ENCODE measurements at regions not wholly inside any gene's neighbourhood (a gene's known extent, or its start where the extent isn't known, plus 50 kb on each side); places are given as distances from the start of the nearest gene placed in this dataset.

- H3K4me3 ChIP-seq (ENCODE audit: low read depth, low read length), result no peak overlapping the region
- no peak for DNase-seq (ENCODE audit: low read depth)
- no peak for TF ChIP-seq CTCF (IDR thresholded peaks at IDR 0.05; ENCODE audit: control insufficient read depth, extremely low read depth, insufficient read depth)
Observed at GRCh38 chr4:128357286-128357685, 69.7 kb upstream of the PGRMC2 start.

GRCh38 chr4:128355305-128355704 lies 67.7 kb upstream of the PGRMC2 start:
- no peak for DNase-seq (ENCODE audit: low read depth)
- H3K4me3 ChIP-seq (ENCODE audit: low read depth, low read length), result no peak overlapping the region
- no peak for TF ChIP-seq CTCF (IDR thresholded peaks at IDR 0.05; ENCODE audit: control insufficient read depth, extremely low read depth, insufficient read depth)

- TF ChIP-seq CTCF (IDR thresholded peaks at IDR 0.05; ENCODE audit: control insufficient read depth, extremely low read depth, insufficient read depth), result no peak
- H3K4me3 ChIP-seq (ENCODE audit: low read depth, low read length), result no peak overlapping the region
- no peak for DNase-seq (ENCODE audit: low read depth)
Observed at GRCh38 chr4:128354205-128354821, 66.7 kb upstream of the PGRMC2 start.

GRCh38 chr4:128353791-128354190 lies 66.2 kb upstream of the PGRMC2 start:
- H3K4me3 ChIP-seq (ENCODE audit: low read depth, low read length), result no peak overlapping the region
- no peak for TF ChIP-seq CTCF (IDR thresholded peaks at IDR 0.05; ENCODE audit: control insufficient read depth, extremely low read depth, insufficient read depth)
- DNase-seq (ENCODE audit: low read depth), result no peak

GRCh38 chr4:128351502-128351901 lies 63.9 kb upstream of the PGRMC2 start:
- no peak overlapping the region for H3K4me3 ChIP-seq (ENCODE audit: low read depth, low read length)
- no peak for TF ChIP-seq CTCF (IDR thresholded peaks at IDR 0.05; ENCODE audit: control insufficient read depth, extremely low read depth, insufficient read depth)
- DNase-seq (ENCODE audit: low read depth), result no peak

- no peak overlapping the region for H3K4me3 ChIP-seq (ENCODE audit: low read depth, low read length)
- DNase-seq (ENCODE audit: low read depth), result no peak
- no peak for TF ChIP-seq CTCF (IDR thresholded peaks at IDR 0.05; ENCODE audit: control insufficient read depth, extremely low read depth, insufficient read depth)
Observed at GRCh38 chr4:128350449-128351045, 62.9 kb upstream of the PGRMC2 start.

- TF ChIP-seq CTCF (IDR thresholded peaks at IDR 0.05; ENCODE audit: control insufficient read depth, extremely low read depth, insufficient read depth), result no peak
- H3K4me3 ChIP-seq (ENCODE audit: low read depth, low read length), result no peak overlapping the region
- DNase-seq (ENCODE audit: low read depth), result peak; percentile 92
Observed at GRCh38 chr4:128349921-128350320, 62.3 kb upstream of the PGRMC2 start.
